GM12878 (cell line): ENCODE measurements at regions not wholly inside any gene's neighbourhood (a gene's known extent, or its start where the extent isn't known, plus 50 kb on each side); places are given as distances from the start of the nearest gene placed in this dataset.

Experiments used
- ATAC-seq: fragments of 200-7000 bp; cut with Tn5 transposase; 3 replicates; pipeline ENCODE4 v1.9.1; 2020; ENCODE audit warnings: mild to moderate bottlenecking, moderate library complexity
- BruUV-seq: library from RNA; stranded (reverse); fragments of 400-500 nt; replicated peaks from 2 replicates; lab custom pipeline; 2021; lab: Mats Ljungman, UMichigan
- CTCF ChIA-PET: fragments of 300-600 bp; sonication (Branson Sonifier 250); formaldehyde crosslinking; extraction: SDS; loops from one replicate; lab custom pipeline; 2021; ENCODE audit warnings: inconsistent platforms; lab: Yijun Ruan, JAX
- POLR2A ChIA-PET: fragments of 350-600 bp; formaldehyde crosslinking; extraction: SDS; loops from one replicate; lab custom pipeline; 2021; ENCODE audit warnings: inconsistent platforms; lab: Charles Lee
- RAD21 ChIA-PET: fragments of 300-600 bp; sonication (Branson Sonifier 250); formaldehyde crosslinking; loops from one replicate; lab custom pipeline; 2023; ENCODE audit warnings: antibody characterized with exemption; ENCODE audit not compliant: unreplicated experiment; lab: Charles Lee
- SMC1A ChIA-PET: fragments of 300-600 bp; sonication (Branson Sonifier 250); formaldehyde crosslinking; loops from one replicate; lab custom pipeline; 2023; ENCODE audit not compliant: unreplicated experiment, uncharacterized antibody; lab: Charles Lee
- DNase-seq: peaks from one replicate; pipeline ENCODE4 v3.0.0-alpha.2; 2011; ENCODE audit warnings: low read depth, low spot score
- FAIRE-seq: peaks from 3 replicates; lab custom pipeline; 2011; peaks lifted over from hg19 to GRCh38; lab: Jason Lieb, UNC
- H2AFZ ChIP-seq: 2 replicates; pipeline ENCODE4 v1.6.0; 2011; ENCODE audit warnings: low read depth, low read length, control low read depth; ENCODE audit not compliant: control insufficient read depth
- H3K27ac ChIP-seq: 2 replicates; pipeline ENCODE4 v1.5.1; 2011; ENCODE audit warnings: control low read depth; ENCODE audit not compliant: control insufficient read depth, insufficient read depth
- H3K27me3 ChIP-seq, 2 experiments: replicated peaks in 1 of 2; 2 replicates each; pipeline versions ENCODE4 v1.6.0 to v1.6.1; 2011; ENCODE audit warnings: low read length in 1 of 2; ENCODE audit not compliant: control insufficient read depth in 2 of 2, insufficient read depth in 2 of 2
- H3K36me3 ChIP-seq, 2 experiments: 2 replicates each; pipeline ENCODE4 v1.5.1; 2011; ENCODE audit warnings: low read length in 1 of 2; ENCODE audit not compliant: control insufficient read depth in 2 of 2, insufficient read depth in 2 of 2
- H3K4me1 ChIP-seq: 2 replicates; pipeline ENCODE4 v1.6.1; 2011; ENCODE audit warnings: mild to moderate bottlenecking, low read length, moderate library complexity, mixed read lengths; ENCODE audit not compliant: control insufficient read depth, insufficient read depth
- H3K4me2 ChIP-seq: 2 replicates; pipeline ENCODE4 v1.6.0; 2011; ENCODE audit warnings: control low read depth; ENCODE audit not compliant: control insufficient read depth, insufficient read depth
- H3K4me3 ChIP-seq: fragments of 200-600 bp; sonication (generic); 2 replicates; pipeline ENCODE4 v1.5.1; 2016
- H3K79me2 ChIP-seq: 2 replicates; pipeline ENCODE4 v1.6.0; 2011; ENCODE audit warnings: low read length; ENCODE audit not compliant: control insufficient read depth, insufficient read depth
- H3K9ac ChIP-seq: 2 replicates; pipeline ENCODE4 v1.8.0; 2011; ENCODE audit warnings: low read length, control low read depth, mixed read lengths; ENCODE audit not compliant: control insufficient read depth, insufficient read depth
- H3K9me3 ChIP-seq: replicated peaks from 3 replicates; pipeline ENCODE4 v1.5.1; 2011; ENCODE audit warnings: mild to moderate bottlenecking, low read length; ENCODE audit not compliant: control insufficient read depth, insufficient read depth
- H4K20me1 ChIP-seq: 2 replicates; pipeline ENCODE4 v1.6.0; 2011; ENCODE audit not compliant: control insufficient read depth, insufficient read depth
- CBX5 ChIP-seq: sonication (generic); IDR thresholded peaks from 2 replicates; pipeline ENCODE4 v1.6.1; 2016; ENCODE audit warnings: low read depth, moderate library complexity, mild to moderate bottlenecking, inconsistent platforms
- MEF2B ChIP-seq: fragments of 450-650 bp; IDR thresholded peaks from 2 replicates; pipeline ENCODE4 v1.6.1; 2018; ENCODE audit warnings: mild to moderate bottlenecking, moderate library complexity; ENCODE audit not compliant: partially characterized antibody, poor library complexity, severe bottlenecking
- MYC ChIP-seq: IDR thresholded peaks from 2 replicates; pipeline ENCODE4 v1.6.1; 2011; ENCODE audit warnings: mild to moderate bottlenecking, low read length, moderate library complexity, inconsistent platforms; ENCODE audit not compliant: insufficient read depth, insufficient replicate concordance, insufficient read length, severe bottlenecking
- NFIC ChIP-seq: IDR thresholded peaks from 2 replicates; pipeline ENCODE4 v1.6.1; 2012; ENCODE audit warnings: low read depth, mild to moderate bottlenecking, inconsistent platforms, low read length, moderate library complexity
- TCF12 ChIP-seq: IDR thresholded peaks from 2 replicates; pipeline ENCODE4 v1.6.1; 2011; ENCODE audit warnings: low read depth, mild to moderate bottlenecking, low read length
- YY1 ChIP-seq: IDR thresholded peaks from 2 replicates; pipeline ENCODE4 v1.6.1; 2011; ENCODE audit warnings: low read depth, mild to moderate bottlenecking, low read length
- ZBED1 ChIP-seq: IDR thresholded peaks from 2 replicates; pipeline ENCODE4 v1.6.1; 2016; ENCODE audit warnings: borderline replicate concordance
- WGBS: methylation state at CpG from one replicate; pipeline ENCODE4 v1.1.6; 2016; ENCODE audit warnings: low lambda C conversion rate; ENCODE audit not compliant: insufficient replicate concordance, insufficient coverage; ENCODE audit errors: missing lambda C conversion rate; 5-methylcytosine and 5-hydroxymethylcytosine counted together
- in situ Hi-C: fragments of 300-500 bp; cut with MboI; formaldehyde crosslinking; loops from 9 replicates; pipeline ENCODE4 v1.14.3; 2018; ENCODE audit warnings: mixed read lengths
- intact Hi-C: fragments of 100-400 bp; cut with micrococcal nuclease; formaldehyde crosslinking; loops from one replicate; pipeline ENCODE4 v1.14.2; 2022; ENCODE audit not compliant: unreplicated experiment
- TF ChIP-seq, protein P1 (sequence below): fragments of 450-650 bp; IDR thresholded peaks from 2 replicates; pipeline ENCODE4 v1.6.1; 2018; ENCODE audit warnings: borderline replicate concordance, mild to moderate bottlenecking; ENCODE audit not compliant: partially characterized antibody

DNA sequence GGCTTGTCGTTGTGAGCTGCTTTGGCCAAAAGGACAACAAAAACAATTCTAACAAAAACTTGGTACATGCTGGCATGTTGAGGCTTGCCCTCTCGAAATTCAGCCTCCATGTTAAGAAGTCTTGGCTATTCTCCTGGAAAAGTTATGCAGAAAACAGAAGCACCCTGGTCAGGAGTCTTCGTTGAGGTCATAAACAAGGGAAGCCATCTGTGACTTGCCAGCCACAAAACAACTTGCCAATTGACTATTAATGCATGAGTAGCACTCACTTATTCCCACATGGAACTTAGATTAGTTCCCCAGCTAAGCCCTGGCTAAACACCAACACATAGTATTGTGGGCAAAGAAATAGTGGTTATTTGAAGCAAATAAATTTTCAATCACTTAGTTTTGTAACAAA, 521.0 kb upstream of the CHD1 start:
- POLR2A ChIA-PET, result no interaction called here
- in situ Hi-C loops, result no loop called here
- RAD21 ChIA-PET, result no interaction called here
- CTCF ChIA-PET, result no interaction called here
- Histone ChIP-seq H3K9me3 (no peaks in the 10 kb centered on the region), H3K4me1 (no peaks in the 10 kb centered on the region), H4K20me1 (no peaks in the 10 kb centered on the region), H3K27ac (no peak overlapping the region), H2AFZ (no peak overlapping the region), H3K4me3 (no peak overlapping the region), H3K36me3 (no peaks in the 10 kb centered on the region), H3K79me2 (no peaks in the 10 kb centered on the region), H3K9ac (no peak overlapping the region), H3K4me2 (no peak overlapping the region), H3K27me3 (no peaks in the 10 kb centered on the region)
- SMC1A ChIA-PET, result no interaction called here
- ATAC-seq (no peak), DNase-seq (no peak), FAIRE-seq (no peak)
- no TSS peak for BruUV-seq
- no peak for TF ChIP-seq TCF12
- TF ChIP-seq ZBED1, result no peak
- no peak for TF ChIP-seq NFIC
- no peak for TF ChIP-seq CBX5
- no peak for TF ChIP-seq MEF2B
- no peak for TF ChIP-seq YY1
- no peak for TF ChIP-seq MYC
- TF ChIP-seq, protein P1, sequence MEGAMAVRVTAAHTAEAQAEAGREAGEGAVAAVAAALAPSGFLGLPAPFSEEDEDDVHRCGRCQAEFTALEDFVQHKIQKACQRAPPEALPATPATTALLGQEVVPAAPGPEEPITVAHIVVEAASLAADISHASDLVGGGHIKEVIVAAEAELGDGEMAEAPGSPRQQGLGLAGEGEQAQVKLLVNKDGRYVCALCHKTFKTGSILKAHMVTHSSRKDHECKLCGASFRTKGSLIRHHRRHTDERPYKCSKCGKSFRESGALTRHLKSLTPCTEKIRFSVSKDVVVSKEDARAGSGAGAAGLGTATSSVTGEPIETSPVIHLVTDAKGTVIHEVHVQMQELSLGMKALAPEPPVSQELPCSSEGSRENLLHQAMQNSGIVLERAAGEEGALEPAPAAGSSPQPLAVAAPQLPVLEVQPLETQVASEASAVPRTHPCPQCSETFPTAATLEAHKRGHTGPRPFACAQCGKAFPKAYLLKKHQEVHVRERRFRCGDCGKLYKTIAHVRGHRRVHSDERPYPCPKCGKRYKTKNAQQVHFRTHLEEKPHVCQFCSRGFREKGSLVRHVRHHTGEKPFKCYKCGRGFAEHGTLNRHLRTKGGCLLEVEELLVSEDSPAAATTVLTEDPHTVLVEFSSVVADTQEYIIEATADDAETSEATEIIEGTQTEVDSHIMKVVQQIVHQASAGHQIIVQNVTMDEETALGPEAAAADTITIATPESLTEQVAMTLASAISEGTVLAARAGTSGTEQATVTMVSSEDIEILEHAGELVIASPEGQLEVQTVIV, result no peak
- intact Hi-C loops, result no loop called here
- 27% methylated on average over 3 of the region's 3 CpGs for WGBS
